ENCODE measurements at regions not wholly inside any gene's neighbourhood (a gene's known extent, or its start where the extent isn't known, plus 50 kb on each side); places are given as distances from the start of the nearest gene placed in this dataset.

GRCh38 chr2:128496700-128497099 lies 178.0 kb upstream of the HS6ST1 start:
- Histone ChIP-seq H3K36me3 (no peaks in the 10 kb centered on the region), H3K9me3 (replicated peaks) (peaks cover 6% of the 10 kb centered on the region), H3K4me1 (peaks cover 33% of the 10 kb centered on the region), H3K4me3 (no peak overlapping the region), H3K27me3 (ENCODE audit: low read depth) (peaks cover 10% of the 10 kb centered on the region), H3K27ac (replicated peaks) (no peak overlapping the region)
- no peak for DNase-seq
- TF ChIP-seq CTCF (IDR thresholded peaks at IDR 0.05; ENCODE audit: borderline replicate concordance), result no peak
- intact Hi-C loops (cut with micrococcal nuclease), result no loop called here

GRCh38 chr2:128497461-128497860 lies 178.8 kb upstream of the HS6ST1 start:
- no peak overlapping the region for H3K4me3 ChIP-seq
- H3K36me3 ChIP-seq, result no peaks in the 10 kb centered on the region
- intact Hi-C loops (cut with micrococcal nuclease), result no loop called here
- DNase-seq, result no peak
- peaks cover 10% of the 10 kb centered on the region for H3K27me3 ChIP-seq (ENCODE audit: low read depth)
- H3K9me3 ChIP-seq (replicated peaks), result peaks cover 4% of the 10 kb centered on the region
- H3K4me1 ChIP-seq, result peaks cover 41% of the 10 kb centered on the region
- H3K27ac ChIP-seq (replicated peaks), result no peak overlapping the region
- TF ChIP-seq CTCF (IDR thresholded peaks at IDR 0.05; ENCODE audit: borderline replicate concordance), result no peak

GRCh38 chr2:128498086-128498485 lies 179.4 kb upstream of the HS6ST1 start:
- no peak for DNase-seq
- TF ChIP-seq CTCF (IDR thresholded peaks at IDR 0.05; ENCODE audit: borderline replicate concordance), result no peak
- H3K27ac ChIP-seq (replicated peaks), result no peak overlapping the region
- peaks cover 6% of the 10 kb centered on the region for H3K27me3 ChIP-seq (ENCODE audit: low read depth)
- no peak overlapping the region for H3K4me3 ChIP-seq
- no peaks in the 10 kb centered on the region for H3K9me3 ChIP-seq (replicated peaks)
- H3K4me1 ChIP-seq, result peaks cover 47% of the 10 kb centered on the region
- intact Hi-C loops (cut with micrococcal nuclease), result no loop called here
- H3K36me3 ChIP-seq, result no peaks in the 10 kb centered on the region

GRCh38 chr2:128498589-128498988 lies 179.9 kb upstream of the HS6ST1 start:
- H3K4me1 ChIP-seq, result peaks cover 50% of the 10 kb centered on the region
- H3K27me3 ChIP-seq (ENCODE audit: low read depth), result peaks cover 1% of the 10 kb centered on the region
- H3K4me3 ChIP-seq, result no peak overlapping the region
- no peak for DNase-seq
- no peak overlapping the region for H3K27ac ChIP-seq (replicated peaks)
- no peak for TF ChIP-seq CTCF (IDR thresholded peaks at IDR 0.05; ENCODE audit: borderline replicate concordance)
- H3K36me3 ChIP-seq, result no peaks in the 10 kb centered on the region
- intact Hi-C loops (cut with micrococcal nuclease), result no loop called here
- no peaks in the 10 kb centered on the region for H3K9me3 ChIP-seq (replicated peaks)

- Histone ChIP-seq H3K36me3 (no peaks in the 10 kb centered on the region), H3K4me3 (no peak overlapping the region), H3K4me1 (peaks cover 51% of the 10 kb centered on the region), H3K27me3 (ENCODE audit: low read depth) (no peaks in the 10 kb centered on the region), H3K9me3 (replicated peaks) (no peaks in the 10 kb centered on the region), H3K27ac (replicated peaks) (no peak overlapping the region)
- TF ChIP-seq CTCF (IDR thresholded peaks at IDR 0.05; ENCODE audit: borderline replicate concordance), result no peak
- intact Hi-C loops (cut with micrococcal nuclease), result no loop called here
- DNase-seq, result no peak
Observed at GRCh38 chr2:128499367-128500137, 180.9 kb upstream of the HS6ST1 start.

Measured in left ventricle myocardium inferior (tissue), 1 donor.